ENCODE measurements at regions not wholly inside any gene's neighbourhood (a gene's known extent, or its start where the extent isn't known, plus 50 kb on each side); places are given as distances from the start of the nearest gene placed in this dataset.

DNA sequence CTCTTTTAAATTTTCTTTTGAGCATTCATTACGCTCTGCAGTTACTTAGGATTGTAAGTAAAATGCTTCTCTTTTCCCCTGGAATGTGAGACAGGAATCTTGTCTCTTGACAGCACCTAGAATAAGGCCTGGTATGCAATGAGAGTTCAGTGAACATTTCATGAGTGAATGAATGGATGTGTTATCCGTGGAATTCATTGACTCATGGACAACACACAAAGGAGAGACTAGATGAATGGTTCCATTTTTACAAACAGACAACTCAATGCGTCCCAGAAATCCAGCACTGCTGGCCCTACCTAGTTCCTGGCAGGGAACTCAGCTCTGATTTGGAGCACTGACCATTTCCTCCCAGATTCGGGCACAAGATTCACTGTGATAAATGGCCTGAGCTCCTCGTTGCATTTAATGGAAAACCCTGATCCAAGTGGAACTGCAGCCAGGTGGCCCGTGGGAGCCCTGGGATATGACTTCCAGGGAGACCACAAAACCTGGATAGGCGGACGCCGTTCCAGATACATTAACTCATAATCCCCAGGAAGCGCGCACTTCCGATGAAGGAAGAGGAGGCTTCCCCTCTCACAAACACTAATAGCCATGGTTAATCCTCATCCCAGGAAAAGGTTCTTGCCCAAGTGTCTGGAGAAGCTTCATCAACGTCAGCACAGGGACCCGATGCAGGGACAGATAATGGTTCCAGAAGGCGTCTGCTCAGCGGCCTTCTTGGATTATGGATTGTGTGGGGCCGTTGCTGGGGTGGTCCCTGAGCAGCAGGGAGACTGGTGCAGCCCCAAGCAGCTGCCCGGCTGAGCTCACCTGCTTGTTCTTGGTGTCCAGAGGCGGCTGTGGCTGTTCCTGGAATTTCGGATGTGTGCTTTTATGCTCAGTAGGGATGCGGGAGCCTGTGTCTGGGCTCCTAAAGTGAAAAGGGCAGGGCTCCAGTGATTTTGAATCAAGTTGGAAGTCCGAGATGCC lies 211.1 kb upstream of the TSHZ3 start:
- no peak for DNase-seq (ENCODE audit: low spot score)

DNA sequence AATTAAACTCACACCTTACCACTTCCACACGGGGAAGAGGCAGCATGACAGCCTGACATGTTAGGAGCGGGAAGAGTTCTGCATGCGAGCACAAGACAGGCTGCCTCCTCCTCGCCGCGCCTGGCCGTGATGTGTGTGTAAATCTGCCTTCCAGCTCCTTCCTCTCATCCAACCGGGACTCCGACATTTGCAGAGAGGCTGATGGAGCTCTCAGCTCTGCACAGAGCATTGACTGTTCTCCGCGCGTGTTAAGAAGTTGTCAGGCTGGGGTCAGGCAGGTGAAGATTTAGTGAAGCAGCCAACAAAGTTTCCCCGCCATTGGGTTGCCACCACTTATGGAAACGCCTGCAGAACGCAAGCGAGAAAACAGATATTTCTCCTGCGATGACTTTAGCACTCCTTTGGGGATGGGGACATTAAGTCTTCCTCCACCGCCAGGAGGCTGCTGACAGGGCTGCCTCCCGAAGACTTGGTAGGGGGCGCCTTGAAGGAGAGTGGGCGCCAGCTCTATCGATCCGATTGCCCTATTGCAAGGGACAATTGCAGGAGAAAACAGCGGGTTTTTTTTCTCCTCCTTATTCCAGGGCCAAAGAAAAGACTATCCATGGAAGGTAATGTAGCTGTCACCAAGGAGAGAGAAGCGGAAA lies 213.9 kb upstream of the TSHZ3 start:
- no peak for DNase-seq (ENCODE audit: low spot score)

DNA sequence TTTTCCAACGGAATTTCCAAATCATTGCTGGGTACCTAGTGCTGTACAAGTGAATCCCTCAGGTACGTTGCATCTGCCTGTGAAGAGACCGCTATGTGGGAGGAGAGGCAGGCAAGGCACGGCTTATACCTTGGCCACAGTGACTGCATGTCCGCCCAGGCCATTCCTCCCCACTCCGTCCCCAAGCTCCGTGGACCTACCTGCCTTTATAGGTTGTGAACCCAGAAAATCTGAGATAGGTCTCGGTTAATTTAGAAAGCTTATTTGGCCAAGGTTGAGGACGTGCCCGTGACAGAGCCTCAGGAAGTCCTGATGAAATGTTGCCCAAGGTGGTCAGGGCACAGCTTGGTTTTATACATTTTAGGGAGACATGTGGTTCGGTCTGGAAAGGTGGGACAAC lies 218.5 kb upstream of the TSHZ3 start:
- no peak for DNase-seq (ENCODE audit: low spot score)

DNA sequence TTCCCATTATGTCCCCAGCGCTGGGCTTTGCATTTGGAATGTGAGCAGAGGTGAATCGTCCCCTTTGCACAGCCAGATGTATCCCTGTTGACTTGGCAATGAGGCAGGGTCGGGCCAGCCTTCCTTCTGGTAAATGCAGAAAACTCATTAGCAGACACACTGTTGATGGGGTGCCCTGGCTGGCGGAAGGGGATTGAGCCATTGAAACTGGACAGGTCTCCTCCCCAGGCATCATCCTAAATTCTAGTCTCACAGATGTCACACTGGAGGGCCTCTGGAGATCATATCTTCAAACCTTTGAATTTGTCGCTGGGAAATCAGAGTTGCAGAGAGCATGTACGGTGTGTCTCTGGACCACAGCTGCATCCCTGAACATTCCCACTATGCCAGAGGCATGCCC lies 219.5 kb upstream of the TSHZ3 start:
- no peak for DNase-seq (ENCODE audit: low spot score)

DNA sequence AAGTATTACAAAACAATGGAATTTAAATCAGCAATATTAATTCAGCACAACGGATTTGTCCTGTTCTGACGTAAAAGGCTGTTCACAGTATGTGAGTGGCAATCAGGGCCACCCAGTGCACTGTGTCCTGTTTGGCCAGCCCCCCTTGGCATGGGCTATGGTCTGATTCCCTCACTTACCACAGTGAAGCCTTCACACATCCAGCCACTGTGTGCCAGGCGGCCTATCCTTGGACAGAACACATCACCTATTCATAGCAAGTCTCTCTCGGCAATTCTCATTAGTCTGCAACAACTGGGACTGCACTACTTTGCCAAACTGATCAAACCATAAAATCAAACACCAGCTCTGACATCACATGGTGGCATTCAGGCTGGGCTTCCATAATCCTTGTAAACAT lies 221.5 kb upstream of the TSHZ3 start:
- no peak for DNase-seq (ENCODE audit: low spot score)

DNA sequence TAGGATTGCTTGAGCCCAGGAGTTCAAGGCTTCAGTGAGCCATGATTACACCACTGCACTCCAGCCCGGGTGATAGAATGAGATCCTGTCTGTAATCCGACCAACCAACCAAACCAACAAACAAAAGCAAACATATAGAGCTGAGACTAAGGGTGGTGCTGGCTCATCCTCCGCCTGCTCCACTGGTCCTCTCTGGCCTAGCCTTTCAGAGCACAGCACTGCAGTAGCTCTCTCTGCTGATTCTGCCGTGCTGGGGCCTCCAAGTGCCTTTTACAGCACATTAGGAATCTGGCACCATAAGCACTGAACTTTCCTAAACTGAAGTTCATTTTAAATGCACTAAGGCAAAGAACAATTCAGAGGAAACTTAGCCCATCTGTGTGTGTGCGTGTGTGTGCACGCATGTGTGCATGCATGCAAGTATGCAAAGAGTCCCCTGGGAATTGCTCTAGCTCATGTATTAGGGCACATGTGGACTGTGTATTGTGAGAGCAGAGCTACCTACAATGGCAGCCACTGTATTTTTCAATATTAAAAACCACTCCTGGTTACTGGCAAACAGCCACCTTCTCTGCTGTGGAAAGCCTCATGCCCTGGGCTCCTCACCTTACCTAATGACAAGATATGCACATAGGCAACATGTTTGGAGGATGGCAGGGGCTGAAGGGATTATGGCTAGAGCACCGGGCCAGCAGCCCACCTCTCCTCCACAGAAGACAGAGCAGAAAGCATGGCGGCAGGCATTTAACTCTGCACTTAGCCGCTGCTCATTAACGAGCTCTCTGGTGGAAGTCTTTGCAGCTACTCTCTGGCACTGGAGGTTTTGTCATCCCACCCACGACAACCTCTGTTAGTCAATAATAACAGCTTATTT lies 223.1 kb upstream of the TSHZ3 start:
- no peak for DNase-seq (ENCODE audit: low spot score)

DNA sequence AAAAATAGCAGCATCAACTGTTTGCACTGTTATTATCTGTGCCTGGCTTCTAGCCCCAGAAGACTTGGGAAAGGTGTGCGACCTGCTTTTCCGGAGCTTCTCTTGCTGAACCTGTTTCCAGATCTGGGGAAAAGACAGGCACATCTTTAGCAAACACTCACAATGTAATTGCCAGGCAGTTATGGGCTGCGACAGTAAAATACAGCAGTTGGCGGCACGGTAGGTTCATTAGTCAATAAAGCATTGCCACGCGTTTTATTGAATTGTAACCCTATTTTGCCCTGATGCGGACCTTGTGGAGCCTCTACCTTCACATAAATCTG lies 223.7 kb upstream of the TSHZ3 start:
- DNase-seq (ENCODE audit: low spot score) = no peak

DNA sequence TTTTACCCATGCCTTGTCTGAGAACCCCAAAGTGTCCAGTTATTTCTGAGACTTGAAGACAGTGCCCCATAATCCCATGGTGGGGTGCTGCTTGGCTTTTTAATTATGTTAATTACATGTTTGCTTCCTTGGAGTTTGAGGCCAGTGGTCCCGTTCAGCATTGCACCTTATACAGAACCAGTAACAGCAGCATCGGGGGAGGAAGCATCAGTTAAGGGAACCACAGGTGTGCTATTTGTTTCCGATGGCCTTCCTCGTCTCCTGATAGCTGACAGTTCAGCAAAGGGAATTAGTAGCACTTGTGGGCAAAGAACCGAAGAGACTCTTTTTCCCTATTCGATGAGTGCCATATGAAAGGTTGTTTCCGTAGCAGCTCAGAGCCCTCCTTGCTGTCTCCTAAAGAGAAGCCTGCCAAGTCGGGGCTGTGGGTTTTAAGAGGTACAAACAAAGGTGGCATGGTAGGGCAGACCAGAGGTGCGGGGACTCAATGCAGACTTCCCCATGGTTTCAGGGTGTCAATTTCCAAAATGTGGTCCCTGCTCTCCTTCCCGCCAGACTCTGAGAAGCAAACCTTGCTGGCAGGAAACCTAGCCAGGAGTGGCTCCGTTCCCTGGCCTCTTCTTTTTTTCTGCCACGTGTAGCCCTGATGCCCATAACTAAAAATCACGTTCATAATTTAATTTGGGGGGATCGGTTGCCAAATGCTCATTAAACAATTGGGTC lies 225.2 kb upstream of the TSHZ3 start:
- no peak for DNase-seq (ENCODE audit: low spot score)

DNA sequence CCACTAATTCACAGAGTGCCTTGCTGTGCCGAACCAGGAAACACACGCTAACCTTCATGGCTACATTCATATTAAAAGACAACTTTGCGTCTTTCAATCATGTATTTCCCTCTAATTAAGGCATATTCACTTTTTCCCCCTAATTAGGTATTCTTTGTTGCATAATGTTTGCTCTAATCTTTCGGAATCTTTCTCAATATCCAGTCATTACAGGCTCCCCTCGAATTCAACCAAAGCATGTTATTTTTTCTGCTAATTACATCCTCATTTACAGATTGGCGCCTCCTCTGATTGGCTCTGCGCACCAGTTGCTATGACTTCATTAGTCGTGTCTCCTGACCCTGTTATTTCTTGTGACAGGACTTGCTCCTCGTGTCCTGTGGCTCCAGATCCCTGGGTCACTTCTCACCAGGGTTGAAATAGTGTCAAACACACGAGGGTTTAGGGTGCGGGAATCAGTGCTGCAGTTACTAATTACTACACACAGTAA lies 226.7 kb upstream of the TSHZ3 start:
- no peak for DNase-seq (ENCODE audit: low spot score)

DNA sequence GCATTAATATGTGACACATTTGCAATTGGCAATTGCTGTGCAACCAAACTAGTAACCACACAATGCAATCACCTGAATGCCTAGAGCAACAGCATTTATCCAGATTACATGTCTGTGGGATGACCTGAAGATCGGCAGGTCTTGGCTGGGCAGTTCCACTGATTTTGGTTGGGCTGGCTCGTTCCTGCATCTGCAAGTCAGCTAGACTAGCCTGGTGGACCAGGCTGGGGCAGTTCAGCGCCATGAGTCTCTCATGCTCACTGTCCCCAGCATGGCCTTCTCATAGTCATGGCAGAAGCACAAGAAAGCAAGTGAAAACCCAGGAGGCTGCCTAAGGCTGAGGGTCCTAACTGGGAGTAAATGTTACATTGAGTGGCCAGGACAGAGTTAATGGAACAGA lies 229.1 kb upstream of the TSHZ3 start:
- no peak for DNase-seq (ENCODE audit: low spot score)

DNA sequence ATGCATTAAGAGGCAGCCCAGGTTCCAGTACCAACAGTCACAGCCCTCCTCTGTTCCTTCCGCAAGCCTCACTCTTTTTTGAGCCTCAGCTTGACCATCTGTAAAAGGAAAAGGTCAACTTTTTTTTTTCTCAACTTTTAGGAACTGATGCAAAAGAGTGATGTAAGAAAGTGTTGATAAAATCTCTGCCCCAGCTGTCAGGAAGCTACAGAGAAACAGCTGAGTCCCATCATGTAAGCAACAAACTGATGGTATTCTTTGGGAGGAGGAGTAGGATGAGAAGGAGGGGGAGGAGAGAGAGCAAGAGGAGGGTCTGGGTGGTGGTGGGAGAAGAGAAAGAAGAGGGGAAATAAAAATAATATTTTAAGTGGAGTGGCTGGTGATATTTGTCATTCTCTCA lies 233.9 kb upstream of the TSHZ3 start:
- DNase-seq (ENCODE audit: low spot score) = no peak

DNA sequence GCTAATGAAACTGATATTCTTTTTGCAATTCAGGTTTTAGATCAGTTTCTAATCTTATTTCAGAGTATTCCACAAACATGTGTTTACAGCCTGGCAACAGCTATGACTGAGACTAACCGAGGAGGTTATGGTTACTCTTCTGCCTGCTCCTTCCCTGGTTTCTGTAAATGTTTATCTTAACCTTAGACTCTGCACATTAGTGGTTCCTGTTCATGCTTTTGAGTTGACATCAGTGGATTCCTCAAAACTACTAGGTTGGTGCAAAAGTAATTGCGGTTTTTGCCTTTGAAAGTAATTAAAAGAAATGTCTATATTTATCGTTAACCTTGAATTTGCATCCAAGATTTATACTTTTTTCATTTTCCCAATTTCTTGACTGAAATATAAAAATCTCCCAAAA lies 237.0 kb upstream of the TSHZ3 start:
- no peak for DNase-seq (ENCODE audit: low spot score)

DNA sequence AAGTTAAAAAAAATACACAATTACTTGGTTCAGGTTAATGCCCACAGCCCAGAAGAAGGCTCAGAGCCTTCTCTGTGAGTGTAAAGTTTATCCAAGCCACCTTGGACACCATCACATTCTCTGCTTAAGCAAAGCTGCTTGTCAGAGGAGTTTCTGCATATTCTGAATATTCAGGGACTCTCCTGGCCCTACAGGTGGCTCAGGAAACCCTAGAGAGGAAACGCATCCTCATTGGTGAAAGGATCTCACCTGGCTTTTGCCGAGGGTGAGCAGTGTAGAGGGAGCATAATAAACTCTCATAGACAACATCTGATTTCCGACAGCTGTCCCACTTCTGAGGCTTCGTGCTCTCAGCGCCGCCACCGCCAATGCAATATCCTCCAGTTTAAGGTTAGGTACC lies 239.9 kb upstream of the TSHZ3 start:
- no peak for DNase-seq (ENCODE audit: low spot score)

DNA sequence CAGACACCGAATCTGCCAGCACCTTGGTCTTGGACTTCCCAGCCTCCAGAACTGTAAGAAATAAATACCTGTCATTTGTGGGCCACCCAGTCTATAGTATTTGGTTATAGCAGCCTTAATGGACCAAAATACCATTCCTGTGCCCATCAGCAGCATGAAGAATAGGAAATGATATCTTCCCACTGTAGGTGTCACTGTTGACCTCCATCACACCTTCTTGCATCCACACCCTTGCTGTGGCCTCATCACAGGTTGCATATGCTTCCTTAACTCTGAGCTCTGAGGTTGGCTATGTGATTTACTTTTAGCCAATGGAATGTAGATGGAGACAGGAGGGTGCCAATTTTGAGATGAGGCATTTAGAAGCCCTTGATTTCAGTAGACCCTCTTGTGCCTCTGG lies 242.0 kb upstream of the TSHZ3 start:
- no peak for DNase-seq (ENCODE audit: low spot score)

DNA sequence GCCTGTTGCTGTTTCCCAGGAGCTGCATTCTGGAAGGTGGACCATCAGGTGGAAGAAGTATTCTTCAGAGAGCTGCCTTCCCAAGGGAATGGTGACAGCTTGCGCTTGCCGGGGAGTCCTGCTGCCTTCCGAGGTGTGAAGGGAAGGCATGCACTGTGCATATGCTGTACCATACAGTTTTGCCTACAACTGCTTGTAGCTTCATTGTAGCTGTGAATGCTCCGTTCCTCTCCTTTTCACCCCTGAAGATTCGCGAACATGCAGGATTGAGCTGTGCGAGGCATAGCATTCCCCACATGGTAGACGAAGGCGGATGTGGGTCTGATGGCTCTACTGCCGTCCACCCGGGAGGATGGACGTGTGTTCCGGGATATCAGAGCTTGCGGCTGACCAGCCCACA lies 243.2 kb upstream of the TSHZ3 start:
- no peak for DNase-seq (ENCODE audit: low spot score)

DNA sequence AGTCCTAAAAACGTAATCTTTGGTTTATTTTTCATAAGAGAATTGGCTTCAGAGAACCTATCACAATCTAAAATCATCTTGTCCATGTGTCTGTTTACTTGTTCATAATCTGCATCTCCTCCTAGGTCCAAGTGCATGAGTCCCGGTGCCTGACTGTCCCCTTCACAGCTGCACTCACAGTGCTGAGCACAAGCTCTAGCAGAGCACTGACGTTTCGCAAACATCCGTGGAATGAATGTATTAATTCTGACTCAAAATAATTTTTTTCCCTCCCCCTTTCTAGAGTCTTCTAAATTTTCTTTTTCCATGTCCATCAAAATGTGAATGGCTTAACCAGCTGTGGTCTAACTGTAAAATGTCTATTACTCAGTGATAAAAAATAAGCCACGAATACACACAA lies 245.5 kb upstream of the TSHZ3 start:
- DNase-seq (ENCODE audit: low spot score) = no peak

DNA sequence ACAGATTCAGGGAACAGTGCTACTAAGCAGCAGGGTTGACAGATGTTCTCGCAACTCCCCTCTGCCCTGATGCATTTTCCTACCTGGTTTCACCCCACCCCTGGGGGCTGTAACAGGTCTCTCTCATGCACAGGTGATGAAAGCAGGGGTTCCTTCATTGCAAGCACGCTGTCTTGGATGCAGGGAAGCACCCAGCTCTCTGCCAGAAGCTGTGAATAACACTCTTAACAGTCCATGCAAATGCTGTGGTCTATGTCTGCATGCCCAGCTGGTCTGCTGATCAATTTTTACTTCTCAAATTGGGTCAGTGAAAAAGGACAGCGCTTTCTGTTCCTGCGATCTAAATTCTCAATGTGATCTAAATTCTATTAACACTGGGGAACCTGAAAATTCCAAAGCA lies 246.3 kb upstream of the TSHZ3 start:
- DNase-seq (ENCODE audit: low spot score) = no peak

DNA sequence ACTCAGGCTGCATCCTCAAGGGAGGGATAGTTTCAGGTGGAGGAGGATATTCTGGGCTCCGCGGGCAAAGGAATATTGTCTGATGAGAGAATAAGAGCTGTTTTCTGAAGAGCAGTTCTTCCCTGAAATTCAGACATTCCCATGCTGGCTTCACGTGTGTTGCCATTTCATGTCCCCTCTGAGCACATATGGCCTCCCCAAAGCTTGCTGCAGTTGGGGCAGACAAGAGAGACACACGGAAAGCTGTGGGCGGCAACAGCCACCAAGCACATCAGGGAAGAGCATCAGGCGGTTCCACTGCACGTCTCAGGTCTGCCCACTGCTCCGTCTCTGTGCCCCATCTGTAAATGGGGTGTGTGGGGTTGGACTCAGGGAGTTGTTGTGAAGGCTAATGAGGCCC lies 247.5 kb upstream of the TSHZ3 start:
- no peak for DNase-seq (ENCODE audit: low spot score)

DNA sequence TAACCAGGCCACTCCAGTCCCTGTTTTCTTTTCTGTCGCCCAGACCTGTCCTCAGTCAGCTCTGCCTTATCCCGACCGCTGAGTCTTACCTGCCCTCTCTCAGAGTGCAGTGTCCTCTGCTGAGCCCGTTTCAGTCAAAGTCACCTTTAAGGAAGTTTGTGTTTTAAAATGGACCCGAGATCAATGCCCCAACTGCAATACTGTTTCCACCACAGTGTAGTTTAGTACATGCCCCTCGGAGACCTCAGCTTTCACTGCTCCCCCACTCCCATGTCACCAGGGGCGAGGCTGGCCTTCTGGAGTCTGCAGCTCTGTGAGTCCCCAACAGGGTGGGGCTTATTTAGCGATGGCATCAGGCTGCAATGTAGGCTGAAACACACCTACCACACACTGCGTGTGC lies 248.4 kb upstream of the TSHZ3 start:
- DNase-seq (ENCODE audit: low spot score) = no peak

DNA sequence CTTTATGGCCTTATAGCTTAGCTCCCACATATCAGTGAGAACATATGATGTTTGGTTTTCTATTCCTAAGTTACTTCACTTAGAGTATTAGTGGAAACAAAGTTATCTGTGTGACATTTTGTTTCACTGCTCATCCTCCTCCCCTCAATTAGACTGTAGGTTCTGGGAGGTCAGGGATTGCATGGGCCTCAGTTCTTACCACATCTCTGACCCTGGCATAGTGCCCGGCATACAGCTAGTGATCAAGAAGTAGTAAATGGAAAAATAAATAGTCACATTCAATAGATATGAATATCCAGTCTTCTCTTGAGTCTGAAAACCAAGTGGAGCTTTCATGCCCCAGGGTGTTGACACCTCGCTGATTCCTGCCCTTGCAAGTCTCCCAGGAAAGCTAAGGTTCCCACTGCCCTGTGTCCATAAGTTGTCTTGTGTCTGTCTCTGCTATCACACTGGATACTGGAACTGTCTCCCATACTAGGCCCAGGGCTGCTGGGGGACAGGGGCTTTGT lies 249.5 kb upstream of the TSHZ3 start:
- DNase-seq (ENCODE audit: low spot score) = no peak

DNA sequence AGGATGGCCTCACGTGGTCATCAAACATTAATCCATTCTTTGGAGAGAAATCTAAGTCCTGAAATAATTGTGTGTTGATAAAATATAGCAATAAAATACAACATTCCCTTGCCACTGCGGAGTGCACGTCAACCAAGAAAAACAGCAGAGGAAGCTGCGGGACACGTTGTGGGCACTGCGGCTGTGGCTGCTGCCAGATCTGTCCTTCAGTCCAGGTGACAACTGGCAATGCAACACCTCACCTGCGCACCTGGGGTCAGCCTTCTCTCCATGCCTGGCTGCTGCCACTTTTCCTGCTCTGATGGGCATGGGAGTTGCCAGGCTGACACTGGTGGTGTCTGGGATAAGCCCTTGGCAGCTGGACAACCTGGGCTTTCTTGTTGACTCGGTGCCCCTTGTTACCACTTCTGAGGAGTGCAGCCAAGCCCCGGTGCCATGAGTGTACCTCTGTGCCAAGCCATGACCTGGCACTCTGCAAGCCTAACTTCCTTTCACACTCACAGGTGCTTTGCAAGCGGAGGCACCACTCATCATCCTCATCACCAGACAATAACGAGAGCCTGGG lies 251.6 kb upstream of the TSHZ3 start:
- DNase-seq (ENCODE audit: low spot score) = no peak

Measured in GM03348 (cell line).